Mesothelial cell of epicardium (in vitro differentiated cells): ENCODE measurements at regions not wholly inside any gene's neighbourhood (a gene's known extent, or its start where the extent isn't known, plus 50 kb on each side); places are given as distances from the start of the nearest gene placed in this dataset.

Source experiments
- DNase-seq, 2 experiments: peaks; one replicate each; pipeline ENCODE4 v3.0.0; 2021; ENCODE audit warnings: low spot score in 2 of 2; ENCODE audit not compliant: unreplicated experiment in 2 of 2
- H3K27ac Mint-ChIP-seq: 2 replicates; pipeline ENCODE4 v1.8.0; 2021; ENCODE audit warnings: mixed read lengths
- H3K27me3 Mint-ChIP-seq: 2 replicates; pipeline ENCODE4 v1.8.0; 2021; ENCODE audit warnings: low read depth, mixed read lengths
- H3K36me3 Mint-ChIP-seq: 2 replicates; pipeline ENCODE4 v1.8.0; 2021; ENCODE audit warnings: mixed read lengths
- H3K4me1 Mint-ChIP-seq: 2 replicates; pipeline ENCODE4 v1.8.0; 2021; ENCODE audit warnings: mixed read lengths
- H3K4me3 Mint-ChIP-seq: 2 replicates; pipeline ENCODE4 v1.8.0; 2021; ENCODE audit warnings: mild to moderate bottlenecking, moderate library complexity, mixed read lengths
- H3K9me3 Mint-ChIP-seq: 2 replicates; pipeline ENCODE4 v1.8.0; 2021; ENCODE audit warnings: mixed read lengths
- CTCF ChIP-seq: fragments of 200-600 bp; sonication (generic); IDR thresholded peaks from one replicate; pipeline ENCODE4 v1.5.0; 2021; ENCODE audit warnings: antibody characterized with exemption; ENCODE audit not compliant: unreplicated experiment

- DNase-seq: no peak
- Mint-ChIP-seq H3K27ac (no peak overlapping the region), H3K4me1 (peaks cover 48% of the 10 kb centered on the region), H3K4me3 (no peak overlapping the region), H3K9me3 (no peaks in the 10 kb centered on the region), H3K36me3 (no peaks in the 10 kb centered on the region), H3K27me3 (no peaks in the 10 kb centered on the region)
- TF ChIP-seq CTCF: no peak
Observed at GRCh38 chr2:8457092-8457481, 224.8 kb upstream of the ID2 start.

- peak overlapping the region; percentile 70 for H3K27ac Mint-ChIP-seq
- H3K9me3 Mint-ChIP-seq: no peaks in the 10 kb centered on the region
- no peaks in the 10 kb centered on the region for H3K27me3 Mint-ChIP-seq
- no peak for DNase-seq
- H3K4me1 Mint-ChIP-seq: peaks cover 55% of the 10 kb centered on the region
- no peaks in the 10 kb centered on the region for H3K36me3 Mint-ChIP-seq
- TF ChIP-seq CTCF: no peak
- H3K4me3 Mint-ChIP-seq: no peak overlapping the region
Observed at GRCh38 chr2:8457699-8458502, 224.0 kb upstream of the ID2 start.

- Mint-ChIP-seq H3K9me3 (no peaks in the 10 kb centered on the region), H3K4me1 (peaks cover 61% of the 10 kb centered on the region), H3K27ac (peak overlapping the region; percentile 70), H3K36me3 (no peaks in the 10 kb centered on the region), H3K27me3 (no peaks in the 10 kb centered on the region), H3K4me3 (no peak overlapping the region)
- no peak for TF ChIP-seq CTCF
- no peak for DNase-seq
Observed at GRCh38 chr2:8458503-8459459, 223.1 kb upstream of the ID2 start.

- no peaks in the 10 kb centered on the region for H3K9me3 Mint-ChIP-seq
- H3K27ac Mint-ChIP-seq: no peak overlapping the region
- DNase-seq: no peak
- H3K27me3 Mint-ChIP-seq: no peaks in the 10 kb centered on the region
- H3K4me3 Mint-ChIP-seq: no peak overlapping the region
- H3K36me3 Mint-ChIP-seq: no peaks in the 10 kb centered on the region
- TF ChIP-seq CTCF: no peak
- H3K4me1 Mint-ChIP-seq: peaks cover 57% of the 10 kb centered on the region
Observed at GRCh38 chr2:8459474-8459873, 222.4 kb upstream of the ID2 start.

GRCh38 chr2:8461341-8461740 lies 220.5 kb upstream of the ID2 start:
- H3K27me3 Mint-ChIP-seq: no peaks in the 10 kb centered on the region
- H3K27ac Mint-ChIP-seq: no peak overlapping the region
- peak in 1 of 2 experiments; percentile 35 for DNase-seq
- peaks cover 39% of the 10 kb centered on the region for H3K4me1 Mint-ChIP-seq
- H3K36me3 Mint-ChIP-seq: no peaks in the 10 kb centered on the region
- TF ChIP-seq CTCF: no peak
- H3K9me3 Mint-ChIP-seq: no peaks in the 10 kb centered on the region
- H3K4me3 Mint-ChIP-seq: no peak overlapping the region
